GM19025 (cell line): ENCODE measurements at regions not wholly inside any gene's neighbourhood (a gene's known extent, or its start where the extent isn't known, plus 50 kb on each side); places are given as distances from the start of the nearest gene placed in this dataset.

Experiments used
- ATAC-seq: cut with Tn5 transposase; IDR thresholded peaks from one replicate; pipeline ENCODE4 v1.9.1; 2021; ENCODE audit warnings: mild to moderate bottlenecking, low read depth, moderate library complexity; ENCODE audit not compliant: unreplicated experiment

GRCh38 chr3:65234499-65234898, 546.7 kb upstream of the ADAMTS9 start:
- ATAC-seq = no peak

DNA sequence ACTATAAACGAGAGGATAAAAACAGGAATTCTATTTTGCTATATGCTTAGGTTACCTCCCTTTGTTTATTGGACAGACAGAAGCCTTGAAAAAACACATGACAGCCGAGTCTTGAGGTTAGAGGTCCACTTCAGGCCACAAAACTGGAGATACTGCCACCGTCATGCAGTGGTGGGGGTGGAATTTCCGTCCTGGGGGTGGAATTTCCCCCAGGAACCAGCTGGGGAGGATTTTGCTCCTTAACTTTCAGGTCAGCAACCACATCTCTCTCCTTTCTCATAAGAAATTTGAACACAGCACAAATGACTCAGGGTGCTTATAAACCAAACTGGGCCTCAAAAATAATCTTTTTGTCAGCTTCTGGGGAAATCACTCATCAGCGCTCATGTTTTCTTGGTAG, 545.8 kb upstream of the ADAMTS9 start:
- no peak for ATAC-seq

- no peak for ATAC-seq
Measured at GRCh38 chr3:65231544-65231943, 543.7 kb upstream of the ADAMTS9 start.

GRCh38 chr3:65230261-65231139, 542.7 kb upstream of the ADAMTS9 start:
- ATAC-seq = no peak

DNA sequence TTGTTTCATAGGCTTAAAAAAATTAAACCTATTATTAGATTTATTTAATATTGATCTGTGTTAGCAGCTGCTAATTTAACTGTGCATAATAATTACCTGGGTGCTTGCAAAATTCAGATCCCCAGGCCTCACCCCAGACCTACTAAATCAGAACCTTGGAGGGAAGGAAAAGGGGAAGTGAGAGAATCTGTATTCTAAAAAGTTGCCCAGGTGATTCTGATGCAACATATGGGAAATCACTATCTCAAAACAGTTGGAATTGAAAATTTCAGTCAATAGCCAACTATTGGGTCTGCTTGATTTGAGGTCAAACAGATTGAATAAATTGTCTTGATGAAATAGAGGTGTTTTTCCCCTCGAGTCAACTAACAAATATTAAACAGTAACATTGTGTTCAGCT, 538.5 kb upstream of the ADAMTS9 start:
- ATAC-seq = no peak

- no peak for ATAC-seq
Measured at GRCh38 chr3:65210026-65210814, 522.4 kb upstream of the ADAMTS9 start.

GRCh38 chr3:65202395-65202794, 514.6 kb upstream of the ADAMTS9 start:
- no peak for ATAC-seq

GRCh38 chr3:65201926-65202325, 514.1 kb upstream of the ADAMTS9 start:
- no peak for ATAC-seq

GRCh38 chr3:65200310-65200970, 512.6 kb upstream of the ADAMTS9 start:
- no peak for ATAC-seq

GRCh38 chr3:65196663-65197062, 508.9 kb upstream of the ADAMTS9 start:
- ATAC-seq = no peak

DNA sequence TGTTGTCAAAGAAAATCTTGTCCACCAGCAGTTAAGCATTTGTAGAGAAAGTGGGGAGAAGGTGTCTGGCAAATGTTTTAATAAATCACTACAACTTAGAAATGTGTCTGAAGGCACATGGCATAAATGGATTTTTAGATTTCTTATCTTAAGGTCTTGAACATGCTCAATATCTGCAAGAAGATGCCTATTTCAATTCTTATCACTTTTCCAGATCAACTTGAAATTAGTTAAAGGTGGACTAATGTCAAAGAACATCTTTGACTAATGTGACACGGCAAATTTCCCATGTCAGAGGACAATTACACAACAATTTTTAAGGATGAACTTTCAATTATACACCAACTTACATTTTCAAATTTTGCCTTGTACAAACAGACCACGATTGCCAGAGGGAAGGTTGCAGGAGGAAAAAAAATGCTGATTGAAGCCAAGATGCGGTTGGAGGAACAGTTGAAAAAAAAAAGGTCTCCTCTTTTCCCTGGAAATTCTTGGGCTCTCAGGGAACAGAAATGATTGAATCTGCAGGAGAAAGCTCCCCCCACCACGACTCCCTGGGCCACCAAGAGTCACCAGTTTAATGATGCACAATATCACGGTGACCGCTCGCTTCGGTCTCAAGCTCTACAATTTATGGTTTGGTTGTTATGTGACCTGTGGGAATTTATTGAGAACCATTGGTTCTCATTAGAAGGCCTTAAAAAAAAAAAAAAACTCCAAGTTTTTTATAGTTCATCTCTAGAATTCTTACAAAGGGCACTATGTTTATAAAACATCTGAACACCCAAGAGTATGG, 507.6 kb upstream of the ADAMTS9 start:
- no peak for ATAC-seq

DNA sequence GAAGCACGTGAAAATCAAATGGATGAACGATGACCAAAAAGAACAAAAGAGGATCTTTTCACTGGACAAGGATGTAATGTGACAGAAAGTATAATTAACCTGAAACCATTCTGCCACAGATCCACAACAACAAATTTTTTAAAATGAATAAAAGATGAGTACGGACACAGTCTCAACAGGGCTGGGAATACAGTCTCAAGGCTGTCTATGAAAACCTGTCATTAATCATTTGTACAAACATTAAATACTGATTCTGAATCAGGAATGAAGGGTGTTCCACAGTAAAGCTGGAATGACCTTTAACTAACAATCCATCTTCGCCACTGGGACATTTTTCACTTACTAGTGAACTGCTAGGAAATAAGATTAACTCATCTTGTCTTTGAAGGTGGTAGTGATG, 506.9 kb upstream of the ADAMTS9 start:
- no peak for ATAC-seq

DNA sequence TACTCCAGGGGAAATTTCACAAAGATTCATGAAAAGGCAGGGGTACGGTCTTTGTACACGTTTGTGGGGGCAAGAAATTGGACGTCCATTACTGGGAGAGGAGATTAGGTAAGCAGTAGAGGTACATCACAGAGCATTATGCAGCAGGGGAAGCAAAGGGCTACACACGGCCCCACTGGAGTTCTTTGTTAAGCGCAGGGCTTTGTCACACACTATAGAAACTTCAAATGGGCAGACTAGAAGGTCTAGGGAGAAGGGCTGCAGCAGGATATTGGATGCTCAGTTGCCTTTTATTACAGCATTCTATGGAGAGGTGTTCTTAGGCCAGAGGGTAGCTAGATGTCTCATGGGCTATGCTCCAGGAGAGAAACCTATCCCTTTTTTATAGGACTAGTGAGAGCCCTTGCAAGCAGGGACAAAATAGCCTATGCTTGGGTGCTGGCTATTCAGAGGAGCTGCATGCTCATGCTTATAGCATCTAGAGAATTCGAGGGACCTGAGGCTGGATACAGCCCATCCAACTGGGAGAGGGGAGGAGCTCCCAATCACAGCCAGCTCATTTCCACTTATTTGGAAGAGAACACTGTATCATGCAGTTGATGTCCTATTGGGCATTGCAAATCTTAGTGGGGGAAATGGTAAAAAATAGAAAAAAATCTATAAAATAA, 506.4 kb upstream of the ADAMTS9 start:
- ATAC-seq = no peak

- ATAC-seq = no peak
Measured at GRCh38 chr3:65193531-65193930, 505.7 kb upstream of the ADAMTS9 start.

DNA sequence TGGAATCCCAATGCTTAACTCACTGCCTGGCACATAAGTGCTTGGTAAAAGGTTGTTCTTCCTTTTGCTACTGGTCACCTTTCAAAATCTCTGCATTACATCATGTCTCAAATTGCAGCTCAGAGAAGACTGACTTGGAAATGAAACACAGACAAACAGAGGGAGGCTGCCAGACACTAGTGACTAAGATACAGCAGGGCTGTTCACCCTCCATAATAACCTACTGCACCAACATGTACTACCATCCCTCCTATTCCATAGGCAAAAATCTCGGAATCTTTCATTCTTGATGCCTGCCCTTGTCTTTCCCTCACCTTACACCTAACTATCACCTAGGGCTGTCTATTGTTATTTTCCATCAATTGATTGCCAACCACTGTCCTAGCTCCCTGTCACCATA, 502.3 kb upstream of the ADAMTS9 start:
- ATAC-seq = no peak

GRCh38 chr3:65186268-65186667, 498.5 kb upstream of the ADAMTS9 start:
- ATAC-seq = no peak

- ATAC-seq = no peak
Measured at GRCh38 chr3:65182682-65183081, 494.9 kb upstream of the ADAMTS9 start.

GRCh38 chr3:65182085-65182484, 494.3 kb upstream of the ADAMTS9 start:
- no peak for ATAC-seq

DNA sequence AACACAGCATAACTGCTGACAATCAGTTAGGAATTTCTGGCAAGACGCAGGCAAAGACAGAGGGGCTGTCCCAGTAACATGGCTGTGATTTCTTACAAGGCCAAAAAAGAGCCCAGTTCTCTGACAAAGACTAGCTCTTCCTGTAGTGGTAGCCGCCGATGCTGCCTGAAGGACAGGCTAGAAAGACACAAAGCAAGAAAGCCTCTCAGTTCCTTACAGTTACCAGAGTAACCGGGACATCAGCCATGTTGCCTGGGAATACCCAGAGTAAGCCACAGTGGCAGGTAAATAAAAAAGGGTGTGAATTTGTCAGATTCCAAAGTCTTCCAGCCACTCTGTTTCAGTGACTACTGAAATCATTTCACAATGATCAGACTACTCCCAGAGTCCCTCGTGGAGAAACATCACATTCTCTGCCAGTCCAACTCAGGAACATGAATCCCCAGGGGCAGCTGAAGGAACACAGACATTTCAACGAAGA, 493.6 kb upstream of the ADAMTS9 start:
- ATAC-seq = no peak

- ATAC-seq = no peak
Measured at GRCh38 chr3:65178703-65179102, 490.9 kb upstream of the ADAMTS9 start.
